ENCODE measurements at regions not wholly inside any gene's neighbourhood (a gene's known extent, or its start where the extent isn't known, plus 50 kb on each side); places are given as distances from the start of the nearest gene placed in this dataset.

DNA sequence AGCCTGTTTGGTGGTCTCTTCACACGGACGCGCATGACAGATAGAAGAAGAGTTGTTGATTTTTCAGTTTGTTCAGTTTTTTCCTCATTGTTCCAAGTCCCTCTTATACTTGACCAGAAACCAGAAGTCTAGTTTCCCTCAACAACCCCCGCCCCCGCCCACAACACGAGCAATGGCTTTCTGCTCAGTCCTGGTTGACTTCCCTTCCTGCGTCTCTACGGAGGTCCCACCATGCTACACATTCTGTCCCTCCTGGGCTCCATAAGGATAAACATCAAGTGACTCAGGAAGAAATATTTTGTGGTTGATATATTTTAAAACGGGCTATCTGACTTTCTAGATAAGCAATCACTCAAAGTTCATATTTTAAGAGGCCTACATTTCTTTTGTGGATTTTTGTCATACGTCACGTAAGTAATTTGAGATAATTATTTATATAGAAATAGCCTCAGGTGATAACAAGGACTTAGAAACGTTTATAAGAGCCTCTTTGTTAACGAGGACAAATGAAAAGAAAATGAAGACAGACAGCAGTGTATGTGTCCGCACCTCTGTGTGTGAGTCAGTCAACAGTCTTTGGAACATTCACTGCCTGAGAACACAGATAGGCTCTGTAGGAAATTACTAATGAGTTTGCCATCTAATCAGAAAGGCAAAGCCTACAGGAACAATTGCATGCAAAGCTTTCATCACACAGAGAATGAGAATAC, 214.4 kb downstream of the RAP2A start:
- no peak for DNase-seq (ENCODE audit: low spot score)
- no peaks in the 10 kb centered on the region for H3K36me3 ChIP-seq (replicated peaks; ENCODE audit: insufficient read depth, low read depth)
- 76% methylated on average over 14 of the region's 14 CpGs for WGBS (ENCODE audit: low lambda C conversion rate, missing lambda C conversion rate)

DNA sequence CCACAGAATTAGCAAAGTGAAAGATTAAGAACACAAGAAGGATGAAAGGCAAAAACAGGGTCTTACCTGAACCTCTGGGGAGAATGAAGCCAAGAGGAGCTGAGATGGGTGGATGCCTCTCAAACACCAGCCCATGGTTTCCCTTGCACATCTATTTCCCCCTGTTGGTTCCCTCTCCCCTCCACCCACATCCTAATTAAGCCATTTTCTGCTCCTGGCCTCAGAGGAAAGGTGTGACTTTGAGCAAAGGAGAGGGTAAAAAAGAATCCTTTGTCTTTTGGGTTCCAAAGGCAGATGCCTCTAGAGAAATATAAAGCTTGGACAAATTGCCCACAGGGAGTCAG, 214.9 kb downstream of the RAP2A start:
- DNase-seq (ENCODE audit: low spot score), result no peak
- Histone ChIP-seq H3K4me3 (no peak overlapping the region), H3K27ac (no peak overlapping the region), H3K36me3 (replicated peaks; ENCODE audit: insufficient read depth, low read depth) (no peaks in the 10 kb centered on the region), H3K27me3 (no peaks in the 10 kb centered on the region), H3K79me2 (no peaks in the 10 kb centered on the region), H3K4me1 (ENCODE audit: insufficient read depth) (no peaks in the 10 kb centered on the region), H3K4me2 (no peak overlapping the region), H4K20me1 (ENCODE audit: insufficient read depth, poor library complexity, severe bottlenecking) (no peaks in the 10 kb centered on the region), H3K9me2 (replicated peaks; ENCODE audit: insufficient read depth) (no peaks in the 10 kb centered on the region), H2AFZ (no peak overlapping the region), H3K9me3 (ENCODE audit: low read depth) (no peaks in the 10 kb centered on the region)
- TF ChIP-seq EZH2phosphoT487 (IDR thresholded peaks at IDR 0.05; ENCODE audit: low read depth, severe bottlenecking, unreplicated experiment) (no peak), EZH2 (IDR thresholded peaks at IDR 0.05; ENCODE audit: borderline replicate concordance) (no peak)
- TF ChIP-seq, protein P1, sequence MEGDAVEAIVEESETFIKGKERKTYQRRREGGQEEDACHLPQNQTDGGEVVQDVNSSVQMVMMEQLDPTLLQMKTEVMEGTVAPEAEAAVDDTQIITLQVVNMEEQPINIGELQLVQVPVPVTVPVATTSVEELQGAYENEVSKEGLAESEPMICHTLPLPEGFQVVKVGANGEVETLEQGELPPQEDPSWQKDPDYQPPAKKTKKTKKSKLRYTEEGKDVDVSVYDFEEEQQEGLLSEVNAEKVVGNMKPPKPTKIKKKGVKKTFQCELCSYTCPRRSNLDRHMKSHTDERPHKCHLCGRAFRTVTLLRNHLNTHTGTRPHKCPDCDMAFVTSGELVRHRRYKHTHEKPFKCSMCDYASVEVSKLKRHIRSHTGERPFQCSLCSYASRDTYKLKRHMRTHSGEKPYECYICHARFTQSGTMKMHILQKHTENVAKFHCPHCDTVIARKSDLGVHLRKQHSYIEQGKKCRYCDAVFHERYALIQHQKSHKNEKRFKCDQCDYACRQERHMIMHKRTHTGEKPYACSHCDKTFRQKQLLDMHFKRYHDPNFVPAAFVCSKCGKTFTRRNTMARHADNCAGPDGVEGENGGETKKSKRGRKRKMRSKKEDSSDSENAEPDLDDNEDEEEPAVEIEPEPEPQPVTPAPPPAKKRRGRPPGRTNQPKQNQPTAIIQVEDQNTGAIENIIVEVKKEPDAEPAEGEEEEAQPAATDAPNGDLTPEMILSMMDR (IDR thresholded peaks at IDR 0.05; ENCODE audit: poor library complexity), result no peak

More for the DNA sequence above, 214.4 kb downstream of the RAP2A start:
- no peak overlapping the region for H2AFZ ChIP-seq
- H3K27ac ChIP-seq, result no peak overlapping the region
- H3K9me3 ChIP-seq (ENCODE audit: low read depth), result no peaks in the 10 kb centered on the region
- no peaks in the 10 kb centered on the region for H3K4me1 ChIP-seq (ENCODE audit: insufficient read depth)
- H4K20me1 ChIP-seq (ENCODE audit: insufficient read depth, poor library complexity, severe bottlenecking), result no peaks in the 10 kb centered on the region
- no peak overlapping the region for H3K4me2 ChIP-seq
- no peaks in the 10 kb centered on the region for H3K27me3 ChIP-seq
- H3K9me2 ChIP-seq (replicated peaks; ENCODE audit: insufficient read depth), result no peaks in the 10 kb centered on the region
- no peak overlapping the region for H3K4me3 ChIP-seq
- H3K79me2 ChIP-seq, result no peaks in the 10 kb centered on the region
- TF ChIP-seq EZH2phosphoT487 (IDR thresholded peaks at IDR 0.05; ENCODE audit: low read depth, severe bottlenecking, unreplicated experiment) (no peak), EZH2 (IDR thresholded peaks at IDR 0.05; ENCODE audit: borderline replicate concordance) (no peak)
- TF ChIP-seq, protein P1 (IDR thresholded peaks at IDR 0.05; ENCODE audit: poor library complexity), result no peak

DNA sequence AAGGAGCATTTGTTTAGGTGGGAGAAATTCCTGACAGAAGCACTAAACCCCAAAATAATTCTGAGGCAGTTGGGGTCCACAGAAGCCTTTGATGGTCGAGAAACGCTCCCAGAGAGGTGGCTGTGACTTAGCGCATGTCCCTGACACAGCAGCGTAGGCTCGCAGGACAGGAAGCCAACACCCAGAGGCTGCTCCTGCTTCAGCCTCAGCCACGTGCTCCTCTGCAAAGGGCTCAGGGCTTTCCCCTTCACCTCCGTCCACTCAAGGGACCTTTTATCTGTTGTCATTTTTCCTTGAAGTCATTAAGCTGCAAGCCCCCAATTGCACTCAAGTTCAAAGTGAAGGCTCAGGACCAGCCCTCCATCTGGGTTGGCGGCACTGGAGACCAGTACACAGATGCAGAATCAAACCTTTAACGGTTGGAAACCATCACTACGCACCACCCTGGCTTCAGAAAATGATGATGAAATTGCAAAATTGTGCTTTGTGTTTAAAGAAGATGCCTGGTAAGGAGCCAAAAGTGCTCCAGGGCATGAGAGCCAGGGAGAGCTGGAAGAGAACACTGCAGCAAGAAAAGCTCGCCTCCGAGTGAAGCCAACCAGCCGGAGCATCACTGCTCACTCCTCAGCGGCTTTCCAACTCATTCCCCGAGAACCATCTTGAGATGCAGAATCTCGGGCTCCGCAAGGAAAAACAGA, 219.6 kb downstream of the RAP2A start:
- TF ChIP-seq, protein P1 (IDR thresholded peaks at IDR 0.05; ENCODE audit: poor library complexity), result no peak
- no peak for TF ChIP-seq EZH2phosphoT487 (IDR thresholded peaks at IDR 0.05; ENCODE audit: low read depth, severe bottlenecking, unreplicated experiment)
- TF ChIP-seq EZH2 (IDR thresholded peaks at IDR 0.05; ENCODE audit: borderline replicate concordance), result no peak
- 76% methylated on average over 17 of the region's 17 CpGs for WGBS (ENCODE audit: low lambda C conversion rate, missing lambda C conversion rate)
- Histone ChIP-seq H3K9me2 (replicated peaks; ENCODE audit: insufficient read depth) (no peaks in the 10 kb centered on the region), H2AFZ (no peak overlapping the region), H3K27ac (no peak overlapping the region), H3K4me3 (no peak overlapping the region), H4K20me1 (ENCODE audit: insufficient read depth, poor library complexity, severe bottlenecking) (no peaks in the 10 kb centered on the region), H3K4me1 (ENCODE audit: insufficient read depth) (no peaks in the 10 kb centered on the region), H3K36me3 (replicated peaks; ENCODE audit: insufficient read depth, low read depth) (no peaks in the 10 kb centered on the region), H3K79me2 (no peaks in the 10 kb centered on the region), H3K27me3 (no peaks in the 10 kb centered on the region), H3K4me2 (no peak overlapping the region), H3K9me3 (ENCODE audit: low read depth) (no peaks in the 10 kb centered on the region)
- DNase-seq (ENCODE audit: low spot score), result peak; percentile 35

Data from hepatocyte (in vitro differentiated cells).